K562 (cell line): ENCODE measurements at regions not wholly inside any gene's neighbourhood (a gene's known extent, or its start where the extent isn't known, plus 50 kb on each side); places are given as distances from the start of the nearest gene placed in this dataset.

ENCODE experiments used
- ATAC-seq: fragments of 200-7000 bp; cut with Tn5 transposase; 3 replicates; pipeline ENCODE4 v1.9.1; 2020; ENCODE audit warnings: moderate library complexity
- BruUV-seq: library from RNA; stranded (reverse); fragments of 400-500 nt; replicated peaks from 2 replicates; lab custom pipeline; 2021; lab: Mats Ljungman, UMichigan
- CTCF ChIA-PET: fragments of 300-600 bp; formaldehyde crosslinking; extraction: SDS; loops from one replicate; lab custom pipeline; 2021; ENCODE audit warnings: low intra/inter-chr PET ratio; lab: Yijun Ruan, JAX
- POLR2A ChIA-PET: fragments of 300-600, 350-650 bp; sonication (Branson Sonifier 250); formaldehyde crosslinking; extraction: SDS; loops from one replicate; lab custom pipeline; 2021; ENCODE audit warnings: antibody characterized with exemption, inconsistent platforms; lab: Yijun Ruan, JAX
- DNase-seq, 4 experiments: peaks; one replicate each; pipeline versions ENCODE4 v3.0.0 to v3.0.0-alpha.2; 2011 to 2018; ENCODE audit warnings: low spot score in 3 of 4, mixed read lengths in 3 of 4; ENCODE audit errors: extremely low read depth in 1 of 4
- FAIRE-seq: peaks from 2 replicates; lab custom pipeline; 2011; peaks lifted over from hg19 to GRCh38; lab: Jason Lieb, UNC
- H2AFZ ChIP-seq: 2 replicates; pipeline ENCODE4 v1.6.0; 2011; ENCODE audit warnings: low read depth, low read length, control low read depth, inconsistent platforms
- H3K27ac ChIP-seq: fragments of 200-600 bp; 3 replicates; pipeline ENCODE4 v1.8.0; 2011; ENCODE audit warnings: low read depth, mild to moderate bottlenecking, control low read depth, inconsistent platforms, low read length, moderate library complexity, mixed read lengths; ENCODE audit errors: extremely low read depth
- H3K27me3 ChIP-seq, 2 experiments: fragments of 300-600 bp in 1 of 2; 2 replicates in 1 of 2; 3 replicates in 1 of 2; pipeline versions ENCODE4 v1.6.0 to v1.8.0; 2011; ENCODE audit warnings: inconsistent platforms in 2 of 2, low read length in 2 of 2, mild to moderate bottlenecking in 1 of 2, mixed read lengths in 1 of 2, moderate library complexity in 1 of 2; ENCODE audit not compliant: control insufficient read depth in 2 of 2, insufficient read depth in 2 of 2
- H3K36me3 ChIP-seq: fragments of 300-600 bp; 3 replicates; pipeline ENCODE4 v1.8.0; 2011; ENCODE audit warnings: mild to moderate bottlenecking, low read length, inconsistent platforms; ENCODE audit not compliant: control insufficient read depth, insufficient read depth
- H3K4me1 ChIP-seq, 2 experiments: fragments of 200-600 bp in 1 of 2; replicated peaks in 1 of 2; 2 replicates in 1 of 2; 3 replicates in 1 of 2; pipeline versions ENCODE4 v1.5.1 to v1.8.0; 2011; ENCODE audit warnings: inconsistent platforms in 2 of 2, low read length in 2 of 2, mild to moderate bottlenecking in 1 of 2, mixed read lengths in 1 of 2, moderate library complexity in 1 of 2; ENCODE audit not compliant: control insufficient read depth in 2 of 2, insufficient read depth in 2 of 2
- H3K4me2 ChIP-seq: 2 replicates; pipeline ENCODE4 v1.6.1; 2011; ENCODE audit warnings: low read length, control low read depth, inconsistent platforms, mixed read lengths; ENCODE audit not compliant: insufficient read depth
- H3K4me3 ChIP-seq: fragments of 200-600 bp; sonication (generic), shearing (Covaris generic); 2 replicates; pipeline ENCODE4 v1.5.1; 2016; ENCODE audit warnings: control low read depth, inconsistent platforms
- H3K79me2 ChIP-seq: fragments of 200-600 bp; 3 replicates; pipeline ENCODE4 v1.8.0; 2011; ENCODE audit warnings: low read length, inconsistent platforms; ENCODE audit not compliant: control insufficient read depth, insufficient read depth
- H3K9ac ChIP-seq, 2 experiments: 2 replicates each; pipeline versions ENCODE4 v1.6.0 to v1.6.1; 2011; ENCODE audit warnings: low read depth in 2 of 2, low read length in 2 of 2, control low read depth in 1 of 2, inconsistent platforms in 1 of 2, mild to moderate bottlenecking in 1 of 2, mixed read lengths in 1 of 2; ENCODE audit not compliant: insufficient read depth in 1 of 2
- H3K9me1 ChIP-seq: one replicate; pipeline ENCODE4 v1.6.0; 2011; ENCODE audit warnings: inconsistent platforms, mild to moderate bottlenecking, low read length, moderate library complexity; ENCODE audit not compliant: control insufficient read depth, insufficient read depth
- H3K9me3 ChIP-seq: replicated peaks from 2 replicates; pipeline ENCODE4 v1.5.1; 2011; ENCODE audit warnings: low read depth, low read length, inconsistent platforms; ENCODE audit not compliant: control insufficient read depth, insufficient read depth
- H4K20me1 ChIP-seq: replicated peaks from 2 replicates; pipeline ENCODE4 v1.6.1; 2011; ENCODE audit warnings: low read length, inconsistent platforms, mixed read lengths; ENCODE audit not compliant: control insufficient read depth, insufficient read depth
- ARID2 ChIP-seq: fragments of 450-650 bp; IDR thresholded peaks from 2 replicates; pipeline ENCODE4 v1.6.1; 2017; ENCODE audit warnings: antibody characterized with exemption, mild to moderate bottlenecking
- ATF1 ChIP-seq, 2 experiments: fragments of 450-650 bp in 1 of 2; IDR thresholded peaks; 2 replicates each; pipeline ENCODE4 v1.6.1; 2016; ENCODE audit warnings: missing compliant biosample characterization in 1 of 2, missing genetic modification characterization in 1 of 2
- CBX1 ChIP-seq: sonication (generic); IDR thresholded peaks from 2 replicates; pipeline ENCODE4 v1.6.1; 2016; ENCODE audit warnings: antibody characterized with exemption, low read depth, mild to moderate bottlenecking
- KHSRP ChIP-seq: fragments of 450-650 bp; IDR thresholded peaks from 2 replicates; pipeline ENCODE4 v1.6.1; 2017
- MNT ChIP-seq, 2 experiments: fragments of 450-650 bp; conservative IDR thresholded peaks; 2 replicates each; pipeline ENCODE4 v1.6.1; 2017; ENCODE audit warnings: mild to moderate bottlenecking in 2 of 2, moderate library complexity in 2 of 2
- NFIC ChIP-seq: fragments of 450-650 bp; IDR thresholded peaks from 2 replicates; pipeline ENCODE4 v1.6.1; 2017; ENCODE audit warnings: mild to moderate bottlenecking, inconsistent platforms
- TBP ChIP-seq: optimal IDR thresholded peaks from 2 replicates; pipeline ENCODE3; 2011; ENCODE audit warnings: low read depth, low read length, improper control_type of control experiment
- THAP7 ChIP-seq: fragments of 250-450 bp; sonication (Bioruptor Pico); IDR thresholded peaks from 2 replicates; pipeline ENCODE4 v1.5.0; 2021
- TRIM25 ChIP-seq: fragments of 450-650 bp; IDR thresholded peaks from 2 replicates; pipeline ENCODE4 v1.7.0; 2016; ENCODE audit warnings: borderline replicate concordance
- USF1 ChIP-seq: sonication (generic); formaldehyde crosslinking; IDR thresholded peaks from 2 replicates; pipeline ENCODE4 v1.9.0; 2022; ENCODE audit warnings: mild to moderate bottlenecking, missing genetic modification reagents
- ZKSCAN1 ChIP-seq: fragments of 150-350 bp; IDR thresholded peaks from 2 replicates; pipeline ENCODE4 v1.6.1; 2016; ENCODE audit warnings: low read depth, low read length
- WGBS: fragments of 100-300 bp; shearing (Covaris generic); methylation state at CpG from one replicate; pipeline ENCODE4 v1.1.6; 2016; ENCODE audit warnings: low coverage, mixed read lengths; ENCODE audit not compliant: insufficient coverage; ENCODE audit errors: missing lambda C conversion rate; 5-methylcytosine and 5-hydroxymethylcytosine counted together
- in situ Hi-C: fragments of 300-500 bp; cut with MboI; formaldehyde crosslinking; loops from 4 replicates; pipeline ENCODE4 v1.15.0; 2018; ENCODE audit warnings: inconsistent platforms, mixed read lengths
- intact Hi-C: fragments of 100-400 bp; cut with micrococcal nuclease; formaldehyde crosslinking; loops from 2 replicates; pipeline ENCODE4 v1.14.2; 2022

GRCh38 chr13:64410276-64411053 is 2819.7 kb downstream of the PCDH9 start:
- FAIRE-seq (no peak), DNase-seq (no peak), ATAC-seq (no peak)
- H4K20me1 ChIP-seq: no peaks in the 10 kb centered on the region
- H3K9ac ChIP-seq: no peak overlapping the region
- TF ChIP-seq USF1 (CRISPR knock-in tag) (no peak), THAP7 (CRISPR knock-in tag) (no peak)
- no peak overlapping the region for H3K27ac ChIP-seq
- no peaks in the 10 kb centered on the region for H3K79me2 ChIP-seq
- no peaks in the 10 kb centered on the region for H3K4me1 ChIP-seq
- H3K27me3 ChIP-seq: no peaks in the 10 kb centered on the region
- ChIA-PET CTCF (no interaction called here), POLR2A (no interaction called here)
- no peaks in the 10 kb centered on the region for H3K36me3 ChIP-seq
- no peak overlapping the region for H3K4me2 ChIP-seq
- no TSS peak for BruUV-seq
- H3K4me3 ChIP-seq: no peak overlapping the region
- H2AFZ ChIP-seq: no peak overlapping the region
- in situ Hi-C loops: no loop called here
- 2% methylated on average over 5 of the region's 5 CpGs for WGBS
- intact Hi-C loops: no loop called here
- H3K9me3 ChIP-seq: no peaks in the 10 kb centered on the region
- H3K9me1 ChIP-seq: no peaks in the 10 kb centered on the region

GRCh38 chr13:64397701-64398100 is 2832.4 kb downstream of the PCDH9 start:
- 0% methylated on average over 1 of the region's 2 CpGs for WGBS
- no peak for ATAC-seq
- H3K27ac ChIP-seq: no peak overlapping the region
- no peaks in the 10 kb centered on the region for H3K36me3 ChIP-seq
- BruUV-seq: no TSS peak
- intact Hi-C loops: no loop called here
- H3K79me2 ChIP-seq: no peaks in the 10 kb centered on the region
- no peak for DNase-seq
- no peaks in the 10 kb centered on the region for H3K9me1 ChIP-seq
- FAIRE-seq: no peak
- H2AFZ ChIP-seq: no peak overlapping the region
- H3K4me1 ChIP-seq: no peaks in the 10 kb centered on the region
- H3K27me3 ChIP-seq: no peaks in the 10 kb centered on the region
- POLR2A ChIA-PET: no interaction called here
- H3K4me3 ChIP-seq: no peak overlapping the region
- CTCF ChIA-PET: no interaction called here
- H3K4me2 ChIP-seq: no peak overlapping the region
- in situ Hi-C loops: no loop called here
- H4K20me1 ChIP-seq: no peaks in the 10 kb centered on the region
- H3K9me3 ChIP-seq: no peaks in the 10 kb centered on the region
- H3K9ac ChIP-seq: no peak overlapping the region
- TF ChIP-seq TRIM25 (no peak), ATF1 (CRISPR knock-in tag; IDR thresholded peaks at IDR 0.05) (no peak), ATF1 (tag; IDR thresholded peaks at IDR 0.05) (no peak), NFIC (no peak), TBP (no peak), KHSRP (no peak), ARID2 (no peak), ZKSCAN1 (no peak), MNT (conservative IDR thresholded peaks at IDR 0.05) (no peak), CBX1 (no peak)
